ENCODE measurements at regions not wholly inside any gene's neighbourhood (a gene's known extent, or its start where the extent isn't known, plus 50 kb on each side); places are given as distances from the start of the nearest gene placed in this dataset.

GRCh38 chr10:29183301-29183945, 105.4 kb upstream of the LYZL1 start:
- no peak for TF ChIP-seq CTCF (IDR thresholded peaks at IDR 0.05; ENCODE audit: insufficient read depth, low read depth, low read length)
- TF ChIP-seq EZH2 (IDR thresholded peaks at IDR 0.05; ENCODE audit: insufficient read depth, low read length) = no peak
